ENCODE measurements at regions not wholly inside any gene's neighbourhood (a gene's known extent, or its start where the extent isn't known, plus 50 kb on each side); places are given as distances from the start of the nearest gene placed in this dataset.
A peak's percentile ranks its signal among the peaks of the same experiment; 100 is the strongest.

- in situ Hi-C loops (cut with HindIII; ENCODE audit: low pct_unique_long_range_greater_than_20kb, low sequenced_read_pairs), result no loop called here
- DNase-seq (ENCODE audit: low read depth, low spot score) (no peak), ATAC-seq (peak; percentile 85)
- CTCF ChIA-PET, result interaction anchor here (0.7 kb wide), 1 partner anchor 107 kb away, joined by 3 read pairs; no protein-coding TSS in a partner anchor
- intact Hi-C loops (cut with micrococcal nuclease; ENCODE audit: unreplicated experiment), result loop anchor here (5.0 kb wide), 1 partner anchor 328 kb away; no protein-coding TSS in a partner anchor
- POLR2A ChIA-PET, result interaction anchor here (0.6 kb wide), 1 partner anchor 333 kb away, joined by 3 read pairs; the partner anchor contains the start of gene NR2F1
- Histone ChIP-seq H3K4me1 (ENCODE audit: control insufficient read depth, insufficient read depth, low read length) (peaks cover 51% of the 10 kb centered on the region), H3K9me3 (ENCODE audit: control insufficient read depth, insufficient read depth, low read depth, low read length) (no peaks in the 10 kb centered on the region), H3K27ac (ENCODE audit: low read length) (peak overlapping the region; percentile 93), H3K27me3 (ENCODE audit: control insufficient read depth, insufficient read depth, low read length) (no peaks in the 10 kb centered on the region), H3K36me3 (ENCODE audit: control insufficient read depth, insufficient read depth, low read length) (no peaks in the 10 kb centered on the region), H3K4me3 (ENCODE audit: low read depth in 2 of 2, low read length in 2 of 2) (peak overlapping the region; percentile 33 to 58)
- BruUV-seq (replicated peaks), result no TSS peak
- TF ChIP-seq TCF7L2 (IDR thresholded peaks at IDR 0.05; ENCODE audit: low read depth, low read length), result peak; percentile 80
- peak; percentile 33; the same call in 1 of the 2 replicates for TF ChIP-seq POLR2AphosphoS5 (IDR thresholded peaks at IDR 0.05; ENCODE audit: low read depth, low read length)
- no peak for TF ChIP-seq REST (IDR thresholded peaks at IDR 0.05; ENCODE audit: insufficient read depth in 1 of 2, low read depth in 2 of 2, low read length in 1 of 2)
These were observed 331.2 kb downstream of the NR2F1-AS1 start for GRCh38 chr5:93249651-93250289.

- peaks cover 53% of the 10 kb centered on the region for H3K4me1 ChIP-seq (ENCODE audit: control insufficient read depth, insufficient read depth, low read length)
- BruUV-seq (replicated peaks), result no TSS peak
- ChIA-PET CTCF (no interaction called here), POLR2A (no interaction called here)
- ATAC-seq (no peak), DNase-seq (ENCODE audit: low read depth, low spot score) (no peak)
- H3K9me3 ChIP-seq (ENCODE audit: control insufficient read depth, insufficient read depth, low read depth, low read length), result no peaks in the 10 kb centered on the region
- peak overlapping the region; percentile 93 for H3K27ac ChIP-seq (ENCODE audit: low read length)
- no peak overlapping the region for H3K4me3 ChIP-seq (ENCODE audit: low read depth in 2 of 2, low read length in 2 of 2)
- H3K36me3 ChIP-seq (ENCODE audit: control insufficient read depth, insufficient read depth, low read length), result no peaks in the 10 kb centered on the region
- TF ChIP-seq TCF7L2 (IDR thresholded peaks at IDR 0.05; ENCODE audit: low read depth, low read length) (no peak), REST (IDR thresholded peaks at IDR 0.05; ENCODE audit: insufficient read depth in 1 of 2, low read depth in 2 of 2, low read length in 1 of 2) (no peak), POLR2AphosphoS5 (IDR thresholded peaks at IDR 0.05; ENCODE audit: low read depth, low read length) (no peak), SIN3A (IDR thresholded peaks at IDR 0.05; ENCODE audit: borderline replicate concordance, insufficient read depth, low read depth, low read length) (no peak), CTCF (IDR thresholded peaks at IDR 0.05) (no peak)
- in situ Hi-C loops (cut with HindIII; ENCODE audit: low pct_unique_long_range_greater_than_20kb, low sequenced_read_pairs) (no loop called here), intact Hi-C loops (cut with micrococcal nuclease; ENCODE audit: unreplicated experiment) (no loop called here)
- no peaks in the 10 kb centered on the region for H3K27me3 ChIP-seq (ENCODE audit: control insufficient read depth, insufficient read depth, low read length)
These were observed 333.9 kb downstream of the NR2F1-AS1 start for GRCh38 chr5:93247105-93247504.
